Endothelial cell of umbilical vein (primary cell): ENCODE measurements at regions not wholly inside any gene's neighbourhood (a gene's known extent, or its start where the extent isn't known, plus 50 kb on each side); places are given as distances from the start of the nearest gene placed in this dataset.

ENCODE experiments used
- BruUV-seq: library from RNA; stranded (reverse); fragments of 400-500 nt; replicated peaks from 2 replicates; lab custom pipeline; 2021; lab: Mats Ljungman, UMichigan
- CTCF ChIA-PET: fragments of 300-600, 350-600 bp; sonication (Branson Sonifier 250); formaldehyde crosslinking; loops from one replicate; lab custom pipeline; 2021; ENCODE audit warnings: antibody characterized with exemption, inconsistent platforms; lab: Charles Lee
- POLR2A ChIA-PET: fragments of 300-600, 350-600 bp; sonication (Branson Sonifier 250); formaldehyde crosslinking; loops from one replicate; lab custom pipeline; 2021; ENCODE audit warnings: antibody characterized with exemption, inconsistent platforms; lab: Charles Lee
- DNase-seq: peaks from one replicate; pipeline ENCODE4 v3.0.0-alpha.2; 2011; ENCODE audit warnings: low read depth, low spot score
- FAIRE-seq: peaks from 2 replicates; lab custom pipeline; 2011; peaks lifted over from hg19 to GRCh38; lab: Jason Lieb, UNC
- H2AFZ ChIP-seq: 2 replicates; pipeline ENCODE4 v1.6.0; 2012; ENCODE audit warnings: low read depth, low read length, control low read depth, inconsistent platforms
- H3K27ac ChIP-seq: 2 replicates; pipeline ENCODE4 v1.5.1; 2011; ENCODE audit warnings: low read depth, mild to moderate bottlenecking, control low read depth, low read length, moderate library complexity; ENCODE audit not compliant: insufficient read depth
- H3K27me3 ChIP-seq, 2 experiments: 2 replicates each; pipeline versions ENCODE4 v1.6.0 to v1.6.1; 2011; ENCODE audit warnings: low read length in 2 of 2, mixed read lengths in 1 of 2; ENCODE audit not compliant: control insufficient read depth in 2 of 2, insufficient read depth in 2 of 2
- H3K36me3 ChIP-seq, 2 experiments: 2 replicates in 1 of 2; 3 replicates in 1 of 2; pipeline ENCODE4 v1.5.1; 2011; ENCODE audit warnings: low read length in 2 of 2, mild to moderate bottlenecking in 1 of 2, moderate library complexity in 1 of 2; ENCODE audit not compliant: control insufficient read depth in 2 of 2, insufficient read depth in 2 of 2; ENCODE audit errors: extremely low read depth in 1 of 2
- H3K4me1 ChIP-seq: 3 replicates; pipeline ENCODE4 v1.5.1; 2011; ENCODE audit warnings: mild to moderate bottlenecking, low read length; ENCODE audit not compliant: control insufficient read depth, insufficient read depth; ENCODE audit errors: extremely low read depth
- H3K4me2 ChIP-seq: 2 replicates; pipeline ENCODE4 v1.6.1; 2011; ENCODE audit warnings: low read length, control low read depth, mixed read lengths; ENCODE audit not compliant: insufficient read depth
- H3K4me3 ChIP-seq, 3 experiments: fragments of 200-600 bp in 1 of 3; sonication (generic), shearing (Covaris generic) in 1 of 3; replicated peaks in 1 of 3; 2 replicates each; pipeline ENCODE4 v1.5.1; 2011 to 2016; ENCODE audit warnings: control low read depth in 3 of 3, low read length in 3 of 3, mild to moderate bottlenecking in 2 of 3, inconsistent platforms in 1 of 3, low read depth in 1 of 3, moderate library complexity in 1 of 3; ENCODE audit not compliant: insufficient read depth in 1 of 3
- H3K79me2 ChIP-seq: 2 replicates; pipeline ENCODE4 v1.6.0; 2012; ENCODE audit warnings: low read length, inconsistent platforms; ENCODE audit not compliant: control insufficient read depth, insufficient read depth
- H3K9ac ChIP-seq: replicated peaks from 2 replicates; pipeline ENCODE3; 2011; ENCODE audit warnings: low read length, control low read depth; ENCODE audit not compliant: insufficient read depth; ENCODE audit errors: extremely low read depth
- H3K9me1 ChIP-seq: replicated peaks from 3 replicates; pipeline ENCODE4 v1.6.0; 2011; ENCODE audit warnings: mild to moderate bottlenecking, low read length; ENCODE audit not compliant: control insufficient read depth, insufficient read depth; ENCODE audit errors: extremely low read depth
- H3K9me3 ChIP-seq: replicated peaks from 2 replicates; pipeline ENCODE4 v1.5.1; 2012; ENCODE audit warnings: low read length, inconsistent platforms; ENCODE audit not compliant: control insufficient read depth, insufficient read depth
- H4K20me1 ChIP-seq: replicated peaks from 2 replicates; pipeline ENCODE3; 2011; ENCODE audit warnings: mild to moderate bottlenecking, low read length; ENCODE audit not compliant: control insufficient read depth, insufficient read depth; ENCODE audit errors: extremely low read depth
- CTCF ChIP-seq, 2 donors: IDR thresholded peaks; 1 replicate in 1 of 2; 2 replicates in 1 of 2; pipeline ENCODE4 v1.5.1; 2011; ENCODE audit warnings: low read length in 2 of 2, mild to moderate bottlenecking in 2 of 2, moderate library complexity in 2 of 2, control low read depth in 1 of 2, inconsistent platforms in 1 of 2, low read depth in 1 of 2; ENCODE audit not compliant: insufficient read depth in 1 of 2; ENCODE audit errors: extremely low read depth in 1 of 2
- EZH2 ChIP-seq: IDR thresholded peaks from 2 replicates; pipeline ENCODE4 v1.6.1; 2012; ENCODE audit warnings: borderline replicate concordance, low read depth, mild to moderate bottlenecking, moderate library complexity, low read length, inconsistent platforms; ENCODE audit not compliant: severe bottlenecking
- FOS ChIP-seq: IDR thresholded peaks from 2 replicates; pipeline ENCODE4 v1.6.1; 2011; ENCODE audit warnings: mild to moderate bottlenecking, low read length, moderate library complexity, borderline replicate concordance; ENCODE audit not compliant: insufficient read depth
- GATA2 ChIP-seq: IDR thresholded peaks from 2 replicates; pipeline ENCODE4 v1.7.0; 2011; ENCODE audit warnings: low read depth, mild to moderate bottlenecking, moderate library complexity, mixed read lengths, low read length; ENCODE audit not compliant: insufficient read length, insufficient read depth
- JUN ChIP-seq: IDR thresholded peaks from 2 replicates; pipeline ENCODE4 v1.6.1; 2011; ENCODE audit warnings: borderline replicate concordance, low read depth; ENCODE audit not compliant: insufficient read length, insufficient read depth
- MAX ChIP-seq: IDR thresholded peaks from 2 replicates; pipeline ENCODE4 v1.6.1; 2011; ENCODE audit not compliant: insufficient read depth, insufficient read length
- MYC ChIP-seq: IDR thresholded peaks from one replicate; pipeline ENCODE4 v1.6.1; 2011; ENCODE audit warnings: mild to moderate bottlenecking, low read depth, low read length
- POLR2A ChIP-seq: IDR thresholded peaks from 2 replicates; pipeline ENCODE4 v1.6.1; 2012; ENCODE audit warnings: low read depth, mild to moderate bottlenecking, control low read depth, low read length
- dilution Hi-C: fragments of 300-500 bp; cut with MboI; formaldehyde crosslinking; loops from one replicate; pipeline ENCODE4 v1.15.0; 2019; ENCODE audit warnings: low sequenced_read_pairs; ENCODE audit not compliant: extremely low pct_ligation_motif_present
- intact Hi-C: fragments of 100-400 bp; cut with micrococcal nuclease; formaldehyde crosslinking; loops from one replicate; pipeline ENCODE4 v1.10.0; 2022

GRCh38 chr5:127227881-127228280 lies 62.7 kb upstream of the MEGF10 start:
- Histone ChIP-seq H3K4me1 (peaks cover 8% of the 10 kb centered on the region), H3K4me3 (no peak overlapping the region), H3K79me2 (no peaks in the 10 kb centered on the region), H3K27me3 (no peaks in the 10 kb centered on the region), H4K20me1 (no peaks in the 10 kb centered on the region), H3K9ac (no peak overlapping the region), H3K36me3 (no peaks in the 10 kb centered on the region), H3K27ac (no peak overlapping the region), H2AFZ (no peak overlapping the region), H3K9me1 (no peaks in the 10 kb centered on the region), H3K4me2 (no peak overlapping the region), H3K9me3 (no peaks in the 10 kb centered on the region)
- dilution Hi-C loops (no loop called here), intact Hi-C loops (loop anchor here (2.0 to 5.0 kb wide), 2 partner anchors 157 to 256 kb away; no protein-coding TSS in a partner anchor)
- FAIRE-seq (no peak), DNase-seq (no peak)
- ChIA-PET CTCF (interaction anchor here (1.4 kb wide), 2 partner anchors 31 to 78 kb away, joined by 3 read pairs; no protein-coding TSS in a partner anchor), POLR2A (no interaction called here)
- BruUV-seq: no TSS peak
- TF ChIP-seq FOS (peak; percentile 23), JUN (no peak), EZH2 (no peak)

- FAIRE-seq (no peak), DNase-seq (no peak)
- TF ChIP-seq MYC (no peak), JUN (no peak), GATA2 (no peak), EZH2 (no peak), MAX (no peak), POLR2A (no peak), CTCF (IDR thresholded peaks at IDR 0.05; ENCODE audit: extremely low read depth in 1 of 2, insufficient read depth in 1 of 2, low read depth in 1 of 2, low read length in 2 of 2) (no peak), FOS (no peak)
- Histone ChIP-seq H3K4me2 (peak overlapping the region; percentile 33), H3K79me2 (no peaks in the 10 kb centered on the region), H3K4me1 (peaks cover 8% of the 10 kb centered on the region), H2AFZ (peak overlapping the region; percentile 77), H3K9me1 (no peaks in the 10 kb centered on the region), H3K4me3 (peak overlapping the region in 2 of 3 experiments; percentile 28 to 40), H3K36me3 (no peaks in the 10 kb centered on the region), H4K20me1 (no peaks in the 10 kb centered on the region), H3K9me3 (no peaks in the 10 kb centered on the region), H3K27ac (no peak overlapping the region), H3K9ac (no peak overlapping the region), H3K27me3 (no peaks in the 10 kb centered on the region)
- POLR2A ChIA-PET: no interaction called here
- CTCF ChIA-PET: interaction anchor here (0.9 to 1.6 kb wide), 4 partner anchors 32 to 391 kb away, joined by 3 to 5 read pairs (median 3); partner anchors contain the start of gene MARCHF3
- BruUV-seq: no TSS peak
- dilution Hi-C loops: no loop called here
- intact Hi-C loops: loop anchor here (1.0 to 5.0 kb wide), 4 partner anchors 22 to 256 kb away; no protein-coding TSS in a partner anchor
Observed at GRCh38 chr5:127228540-127229184, 61.9 kb upstream of the MEGF10 start.
